Endothelial cell of umbilical vein (primary cell): ENCODE measurements at regions not wholly inside any gene's neighbourhood (a gene's known extent, or its start where the extent isn't known, plus 50 kb on each side); places are given as distances from the start of the nearest gene placed in this dataset.

ENCODE experiments used
- BruUV-seq: library from RNA; stranded (reverse); fragments of 400-500 nt; replicated peaks from 2 replicates; lab custom pipeline; 2021; lab: Mats Ljungman, UMichigan
- CTCF ChIA-PET: fragments of 300-600, 350-600 bp; sonication (Branson Sonifier 250); formaldehyde crosslinking; loops from one replicate; lab custom pipeline; 2021; ENCODE audit warnings: antibody characterized with exemption, inconsistent platforms; lab: Charles Lee
- POLR2A ChIA-PET: fragments of 300-600, 350-600 bp; sonication (Branson Sonifier 250); formaldehyde crosslinking; loops from one replicate; lab custom pipeline; 2021; ENCODE audit warnings: antibody characterized with exemption, inconsistent platforms; lab: Charles Lee
- DNase-seq: peaks from one replicate; pipeline ENCODE4 v3.0.0-alpha.2; 2011; ENCODE audit warnings: low read depth, low spot score
- FAIRE-seq: peaks from 2 replicates; lab custom pipeline; 2011; peaks lifted over from hg19 to GRCh38; lab: Jason Lieb, UNC
- H2AFZ ChIP-seq: 2 replicates; pipeline ENCODE4 v1.6.0; 2012; ENCODE audit warnings: low read depth, low read length, control low read depth, inconsistent platforms
- H3K27ac ChIP-seq: 2 replicates; pipeline ENCODE4 v1.5.1; 2011; ENCODE audit warnings: low read depth, mild to moderate bottlenecking, control low read depth, low read length, moderate library complexity; ENCODE audit not compliant: insufficient read depth
- H3K27me3 ChIP-seq, 2 experiments: 2 replicates each; pipeline versions ENCODE4 v1.6.0 to v1.6.1; 2011; ENCODE audit warnings: low read length in 2 of 2, mixed read lengths in 1 of 2; ENCODE audit not compliant: control insufficient read depth in 2 of 2, insufficient read depth in 2 of 2
- H3K36me3 ChIP-seq, 2 experiments: 2 replicates in 1 of 2; 3 replicates in 1 of 2; pipeline ENCODE4 v1.5.1; 2011; ENCODE audit warnings: low read length in 2 of 2, mild to moderate bottlenecking in 1 of 2, moderate library complexity in 1 of 2; ENCODE audit not compliant: control insufficient read depth in 2 of 2, insufficient read depth in 2 of 2; ENCODE audit errors: extremely low read depth in 1 of 2
- H3K4me1 ChIP-seq: 3 replicates; pipeline ENCODE4 v1.5.1; 2011; ENCODE audit warnings: mild to moderate bottlenecking, low read length; ENCODE audit not compliant: control insufficient read depth, insufficient read depth; ENCODE audit errors: extremely low read depth
- H3K4me2 ChIP-seq: 2 replicates; pipeline ENCODE4 v1.6.1; 2011; ENCODE audit warnings: low read length, control low read depth, mixed read lengths; ENCODE audit not compliant: insufficient read depth
- H3K4me3 ChIP-seq, 3 experiments: fragments of 200-600 bp in 1 of 3; sonication (generic), shearing (Covaris generic) in 1 of 3; replicated peaks in 1 of 3; 2 replicates each; pipeline ENCODE4 v1.5.1; 2011 to 2016; ENCODE audit warnings: control low read depth in 3 of 3, low read length in 3 of 3, mild to moderate bottlenecking in 2 of 3, inconsistent platforms in 1 of 3, low read depth in 1 of 3, moderate library complexity in 1 of 3; ENCODE audit not compliant: insufficient read depth in 1 of 3
- H3K79me2 ChIP-seq: 2 replicates; pipeline ENCODE4 v1.6.0; 2012; ENCODE audit warnings: low read length, inconsistent platforms; ENCODE audit not compliant: control insufficient read depth, insufficient read depth
- H3K9ac ChIP-seq: replicated peaks from 2 replicates; pipeline ENCODE3; 2011; ENCODE audit warnings: low read length, control low read depth; ENCODE audit not compliant: insufficient read depth; ENCODE audit errors: extremely low read depth
- H3K9me1 ChIP-seq: replicated peaks from 3 replicates; pipeline ENCODE4 v1.6.0; 2011; ENCODE audit warnings: mild to moderate bottlenecking, low read length; ENCODE audit not compliant: control insufficient read depth, insufficient read depth; ENCODE audit errors: extremely low read depth
- H3K9me3 ChIP-seq: replicated peaks from 2 replicates; pipeline ENCODE4 v1.5.1; 2012; ENCODE audit warnings: low read length, inconsistent platforms; ENCODE audit not compliant: control insufficient read depth, insufficient read depth
- H4K20me1 ChIP-seq: replicated peaks from 2 replicates; pipeline ENCODE3; 2011; ENCODE audit warnings: mild to moderate bottlenecking, low read length; ENCODE audit not compliant: control insufficient read depth, insufficient read depth; ENCODE audit errors: extremely low read depth
- CTCF ChIP-seq, 2 donors: IDR thresholded peaks; 1 replicate in 1 of 2; 2 replicates in 1 of 2; pipeline ENCODE4 v1.5.1; 2011; ENCODE audit warnings: low read length in 2 of 2, mild to moderate bottlenecking in 2 of 2, moderate library complexity in 2 of 2, control low read depth in 1 of 2, inconsistent platforms in 1 of 2, low read depth in 1 of 2; ENCODE audit not compliant: insufficient read depth in 1 of 2; ENCODE audit errors: extremely low read depth in 1 of 2
- EZH2 ChIP-seq: IDR thresholded peaks from 2 replicates; pipeline ENCODE4 v1.6.1; 2012; ENCODE audit warnings: borderline replicate concordance, low read depth, mild to moderate bottlenecking, moderate library complexity, low read length, inconsistent platforms; ENCODE audit not compliant: severe bottlenecking
- FOS ChIP-seq: IDR thresholded peaks from 2 replicates; pipeline ENCODE4 v1.6.1; 2011; ENCODE audit warnings: mild to moderate bottlenecking, low read length, moderate library complexity, borderline replicate concordance; ENCODE audit not compliant: insufficient read depth
- GATA2 ChIP-seq: IDR thresholded peaks from 2 replicates; pipeline ENCODE4 v1.7.0; 2011; ENCODE audit warnings: low read depth, mild to moderate bottlenecking, moderate library complexity, mixed read lengths, low read length; ENCODE audit not compliant: insufficient read length, insufficient read depth
- JUN ChIP-seq: IDR thresholded peaks from 2 replicates; pipeline ENCODE4 v1.6.1; 2011; ENCODE audit warnings: borderline replicate concordance, low read depth; ENCODE audit not compliant: insufficient read length, insufficient read depth
- MAX ChIP-seq: IDR thresholded peaks from 2 replicates; pipeline ENCODE4 v1.6.1; 2011; ENCODE audit not compliant: insufficient read depth, insufficient read length
- MYC ChIP-seq: IDR thresholded peaks from one replicate; pipeline ENCODE4 v1.6.1; 2011; ENCODE audit warnings: mild to moderate bottlenecking, low read depth, low read length
- POLR2A ChIP-seq: IDR thresholded peaks from 2 replicates; pipeline ENCODE4 v1.6.1; 2012; ENCODE audit warnings: low read depth, mild to moderate bottlenecking, control low read depth, low read length
- POLR2AphosphoS5 ChIP-seq: IDR thresholded peaks from 2 replicates; pipeline ENCODE4 v1.6.1; 2012; ENCODE audit warnings: low read depth, mild to moderate bottlenecking, control low read depth, low read length, moderate library complexity; ENCODE audit not compliant: insufficient read depth
- dilution Hi-C: fragments of 300-500 bp; cut with MboI; formaldehyde crosslinking; loops from one replicate; pipeline ENCODE4 v1.15.0; 2019; ENCODE audit warnings: low sequenced_read_pairs; ENCODE audit not compliant: extremely low pct_ligation_motif_present
- intact Hi-C: fragments of 100-400 bp; cut with micrococcal nuclease; formaldehyde crosslinking; loops from one replicate; pipeline ENCODE4 v1.10.0; 2022

DNA sequence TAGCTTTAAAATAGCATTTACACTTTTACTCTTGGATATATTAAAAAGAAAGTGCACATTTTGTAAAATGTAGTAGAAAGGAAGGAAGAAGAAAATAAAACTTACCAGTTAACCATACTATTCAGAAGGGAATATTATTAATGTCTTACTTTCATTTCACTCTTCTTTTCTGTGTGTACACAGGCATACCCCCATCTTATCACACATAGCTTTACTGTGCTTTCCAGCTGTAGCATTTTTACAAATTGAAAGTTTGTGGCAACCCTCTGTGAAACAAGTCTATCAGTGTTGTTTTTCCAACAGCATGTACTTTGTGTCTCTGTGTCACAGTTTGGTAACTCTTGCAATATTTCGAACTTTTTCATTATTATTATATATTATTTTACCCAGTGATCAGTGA, 314.5 kb downstream of the UTRN start:
- Histone ChIP-seq H3K27ac (no peak overlapping the region), H3K27me3 (no peaks in the 10 kb centered on the region), H3K9ac (no peak overlapping the region), H3K9me3 (no peaks in the 10 kb centered on the region), H2AFZ (no peak overlapping the region), H3K4me1 (no peaks in the 10 kb centered on the region), H3K36me3 (no peaks in the 10 kb centered on the region), H4K20me1 (no peaks in the 10 kb centered on the region), H3K9me1 (no peaks in the 10 kb centered on the region), H3K4me2 (no peak overlapping the region), H3K4me3 (no peak overlapping the region), H3K79me2 (no peaks in the 10 kb centered on the region)
- ChIA-PET POLR2A (no interaction called here), CTCF (interaction anchor here (2.1 kb wide), 1 partner anchor 11 kb away, joined by 10 read pairs; no protein-coding TSS in a partner anchor)
- FAIRE-seq (no peak), DNase-seq (no peak)
- no TSS peak for BruUV-seq
- dilution Hi-C loops, result no loop called here
- intact Hi-C loops, result no loop called here
- TF ChIP-seq POLR2A, result no peak
- no peak for TF ChIP-seq EZH2
- no peak for TF ChIP-seq CTCF (IDR thresholded peaks at IDR 0.05; ENCODE audit: extremely low read depth in 1 of 2, insufficient read depth in 1 of 2, low read depth in 1 of 2, low read length in 2 of 2)
- TF ChIP-seq POLR2AphosphoS5, result no peak
- TF ChIP-seq MYC, result no peak
- no peak for TF ChIP-seq FOS
- no peak for TF ChIP-seq MAX
- no peak for TF ChIP-seq GATA2
- no peak for TF ChIP-seq JUN
